ENCODE measurements at regions not wholly inside any gene's neighbourhood (a gene's known extent, or its start where the extent isn't known, plus 50 kb on each side); places are given as distances from the start of the nearest gene placed in this dataset.

GRCh38 chr6:105967917-105968602 lies 118.1 kb upstream of the PRDM1 start:
- DNase-seq (ENCODE audit: low read depth) = no peak
- no peak for TF ChIP-seq CTCF (IDR thresholded peaks at IDR 0.05; ENCODE audit: low read depth, low read length, missing control alignments)
- H3K4me3 ChIP-seq (ENCODE audit: low read depth, low read length) = no peak overlapping the region

- no peak overlapping the region for H3K4me3 ChIP-seq (ENCODE audit: low read depth, low read length)
- no peak for DNase-seq (ENCODE audit: low read depth)
- no peak for TF ChIP-seq CTCF (IDR thresholded peaks at IDR 0.05; ENCODE audit: low read depth, low read length, missing control alignments)
Observed at GRCh38 chr6:105966481-105966880, 119.7 kb upstream of the PRDM1 start.

- no peak for TF ChIP-seq CTCF (IDR thresholded peaks at IDR 0.05; ENCODE audit: low read depth, low read length, missing control alignments)
- no peak overlapping the region for H3K4me3 ChIP-seq (ENCODE audit: low read depth, low read length)
- no peak for DNase-seq (ENCODE audit: low read depth)
Observed at GRCh38 chr6:105964979-105965760, 121.0 kb upstream of the PRDM1 start.

GRCh38 chr6:105954148-105954547 lies 132.0 kb upstream of the PRDM1 start:
- H3K4me3 ChIP-seq (ENCODE audit: low read depth, low read length) = no peak overlapping the region
- no peak for TF ChIP-seq CTCF (IDR thresholded peaks at IDR 0.05; ENCODE audit: low read depth, low read length, missing control alignments)
- no peak for DNase-seq (ENCODE audit: low read depth)

GRCh38 chr6:105952772-105953690 lies 133.1 kb upstream of the PRDM1 start:
- DNase-seq (ENCODE audit: low read depth) = no peak
- no peak for TF ChIP-seq CTCF (IDR thresholded peaks at IDR 0.05; ENCODE audit: low read depth, low read length, missing control alignments)

GRCh38 chr6:105952326-105952725 lies 133.8 kb upstream of the PRDM1 start:
- no peak for TF ChIP-seq CTCF (IDR thresholded peaks at IDR 0.05; ENCODE audit: low read depth, low read length, missing control alignments)

More at GRCh38 chr6:105952772-105953690, 133.1 kb upstream of the PRDM1 start:
- no peak overlapping the region for H3K4me3 ChIP-seq (ENCODE audit: low read depth, low read length)

More at GRCh38 chr6:105952326-105952725, 133.8 kb upstream of the PRDM1 start:
- DNase-seq (ENCODE audit: low read depth) = no peak
- no peak overlapping the region for H3K4me3 ChIP-seq (ENCODE audit: low read depth, low read length)

All from GM12864 (cell line).